Cardiac muscle cell (in vitro differentiated cells and primary cell): ENCODE measurements at regions not wholly inside any gene's neighbourhood (a gene's known extent, or its start where the extent isn't known, plus 50 kb on each side); places are given as distances from the start of the nearest gene placed in this dataset.

Source experiments
- DNase-seq, 2 donors: peaks; one replicate each; pipeline versions ENCODE4 v3.0.0 to v3.0.0-alpha.2; 2010 to 2017; ENCODE audit warnings: low read depth in 1 of 2, low spot score in 1 of 2
- H3K27ac ChIP-seq: fragments of 200-600 bp; sonication (generic); 2 replicates; pipeline ENCODE4 v1.5.1; 2016
- H3K27me3 ChIP-seq: fragments of 200-600 bp; sonication (generic); 2 replicates; pipeline ENCODE4 v1.6.0; 2016; ENCODE audit warnings: control low read depth
- H3K36me3 ChIP-seq: fragments of 200-600 bp; sonication (generic); 2 replicates; pipeline ENCODE4 v1.5.1; 2016; ENCODE audit warnings: control low read depth
- H3K4me1 ChIP-seq: fragments of 200-600 bp; sonication (generic); 2 replicates; pipeline ENCODE4 v1.8.1; 2017; ENCODE audit warnings: low read depth, mild to moderate bottlenecking, mixed run types
- H3K4me3 ChIP-seq: fragments of 200-600 bp; sonication (generic); 2 replicates; pipeline ENCODE4 v1.5.1; 2016; ENCODE audit warnings: mild to moderate bottlenecking
- H3K9me3 ChIP-seq: fragments of 200-600 bp; sonication (generic); 2 replicates; pipeline ENCODE4 v1.5.1; 2017; ENCODE audit warnings: low read depth, mild to moderate bottlenecking, control low read depth
- TF ChIP-seq, protein P1 (sequence below): IDR thresholded peaks from 2 replicates; pipeline ENCODE4 v1.5.1; 2012; ENCODE audit warnings: low read depth, mild to moderate bottlenecking, low read length

DNA sequence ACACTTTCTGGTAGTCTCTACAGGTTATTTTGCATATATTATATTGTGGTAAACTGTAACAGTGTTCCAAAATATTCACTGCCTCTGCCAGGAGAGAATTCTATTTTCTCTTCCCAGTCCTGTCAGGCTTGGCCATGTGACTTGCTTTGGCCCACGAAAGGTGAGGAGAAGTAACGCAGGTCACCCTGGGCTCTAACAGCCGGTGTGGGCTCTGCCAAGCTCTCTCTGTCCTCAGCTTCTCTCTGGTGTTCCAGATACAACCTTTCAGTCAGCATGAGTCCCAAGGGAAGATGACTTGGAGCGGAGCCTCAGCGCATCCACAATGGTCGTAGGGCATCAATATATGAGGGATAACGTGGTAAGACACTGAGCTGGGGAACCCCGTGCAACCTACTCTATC lies 113.0 kb upstream of the RREB1 start:
- Histone ChIP-seq H3K36me3 (no peaks in the 10 kb centered on the region), H3K4me3 (no peak overlapping the region), H3K27ac (no peak overlapping the region), H3K27me3 (no peaks in the 10 kb centered on the region), H3K4me1 (peaks cover 19% of the 10 kb centered on the region), H3K9me3 (no peaks in the 10 kb centered on the region)
- no peak for DNase-seq
- TF ChIP-seq, protein P1, sequence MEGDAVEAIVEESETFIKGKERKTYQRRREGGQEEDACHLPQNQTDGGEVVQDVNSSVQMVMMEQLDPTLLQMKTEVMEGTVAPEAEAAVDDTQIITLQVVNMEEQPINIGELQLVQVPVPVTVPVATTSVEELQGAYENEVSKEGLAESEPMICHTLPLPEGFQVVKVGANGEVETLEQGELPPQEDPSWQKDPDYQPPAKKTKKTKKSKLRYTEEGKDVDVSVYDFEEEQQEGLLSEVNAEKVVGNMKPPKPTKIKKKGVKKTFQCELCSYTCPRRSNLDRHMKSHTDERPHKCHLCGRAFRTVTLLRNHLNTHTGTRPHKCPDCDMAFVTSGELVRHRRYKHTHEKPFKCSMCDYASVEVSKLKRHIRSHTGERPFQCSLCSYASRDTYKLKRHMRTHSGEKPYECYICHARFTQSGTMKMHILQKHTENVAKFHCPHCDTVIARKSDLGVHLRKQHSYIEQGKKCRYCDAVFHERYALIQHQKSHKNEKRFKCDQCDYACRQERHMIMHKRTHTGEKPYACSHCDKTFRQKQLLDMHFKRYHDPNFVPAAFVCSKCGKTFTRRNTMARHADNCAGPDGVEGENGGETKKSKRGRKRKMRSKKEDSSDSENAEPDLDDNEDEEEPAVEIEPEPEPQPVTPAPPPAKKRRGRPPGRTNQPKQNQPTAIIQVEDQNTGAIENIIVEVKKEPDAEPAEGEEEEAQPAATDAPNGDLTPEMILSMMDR = no peak

DNA sequence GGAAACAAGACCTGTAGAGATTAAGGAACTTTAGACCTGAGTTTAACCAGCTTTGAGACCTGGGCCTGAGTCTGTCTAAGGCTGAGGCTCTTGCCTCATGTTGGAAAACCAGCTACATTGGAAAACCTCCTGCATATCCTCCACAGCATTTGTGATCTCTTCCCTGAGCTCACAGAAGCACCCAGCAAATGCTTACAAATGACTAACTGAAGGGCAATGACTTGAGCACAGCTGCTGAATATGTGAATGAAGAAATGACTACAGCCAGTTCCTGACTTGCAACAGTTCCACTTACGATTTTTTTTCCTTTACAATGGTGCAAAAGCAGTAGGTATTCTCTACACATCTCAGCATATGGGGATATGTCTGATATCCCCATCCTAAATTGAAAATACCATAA lies 112.4 kb upstream of the RREB1 start:
- DNase-seq = no peak

DNA sequence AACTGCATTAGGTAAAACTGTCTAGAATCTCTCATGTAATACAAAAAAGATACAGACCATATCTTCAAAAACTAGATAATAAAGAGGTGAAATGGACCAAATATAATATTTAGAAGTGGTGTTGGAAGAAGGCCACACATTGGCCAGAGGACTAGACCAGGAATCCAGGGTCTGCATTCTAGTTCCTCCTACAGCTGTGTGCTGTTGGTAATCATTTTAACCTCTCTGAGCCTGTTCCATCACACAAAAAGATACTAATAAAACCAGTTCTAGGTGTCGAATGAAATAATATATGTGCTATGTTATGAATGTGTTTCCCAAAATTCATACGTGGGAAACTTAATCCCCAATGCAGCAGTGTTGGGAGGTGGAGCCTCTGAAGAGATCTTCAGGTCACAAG lies 111.6 kb upstream of the RREB1 start:
- DNase-seq = no peak
- H3K27ac ChIP-seq = no peak overlapping the region
- no peaks in the 10 kb centered on the region for H3K9me3 ChIP-seq
- TF ChIP-seq, protein P1 = no peak
- H3K27me3 ChIP-seq = no peaks in the 10 kb centered on the region
- H3K4me1 ChIP-seq = peaks cover 19% of the 10 kb centered on the region
- no peaks in the 10 kb centered on the region for H3K36me3 ChIP-seq
- H3K4me3 ChIP-seq = no peak overlapping the region

More for the DNA sequence above, 112.4 kb upstream of the RREB1 start:
- Histone ChIP-seq H3K27ac (no peak overlapping the region), H3K4me1 (peaks cover 19% of the 10 kb centered on the region), H3K27me3 (no peaks in the 10 kb centered on the region), H3K36me3 (no peaks in the 10 kb centered on the region), H3K9me3 (no peaks in the 10 kb centered on the region), H3K4me3 (no peak overlapping the region)
- TF ChIP-seq, protein P1 = no peak

DNA sequence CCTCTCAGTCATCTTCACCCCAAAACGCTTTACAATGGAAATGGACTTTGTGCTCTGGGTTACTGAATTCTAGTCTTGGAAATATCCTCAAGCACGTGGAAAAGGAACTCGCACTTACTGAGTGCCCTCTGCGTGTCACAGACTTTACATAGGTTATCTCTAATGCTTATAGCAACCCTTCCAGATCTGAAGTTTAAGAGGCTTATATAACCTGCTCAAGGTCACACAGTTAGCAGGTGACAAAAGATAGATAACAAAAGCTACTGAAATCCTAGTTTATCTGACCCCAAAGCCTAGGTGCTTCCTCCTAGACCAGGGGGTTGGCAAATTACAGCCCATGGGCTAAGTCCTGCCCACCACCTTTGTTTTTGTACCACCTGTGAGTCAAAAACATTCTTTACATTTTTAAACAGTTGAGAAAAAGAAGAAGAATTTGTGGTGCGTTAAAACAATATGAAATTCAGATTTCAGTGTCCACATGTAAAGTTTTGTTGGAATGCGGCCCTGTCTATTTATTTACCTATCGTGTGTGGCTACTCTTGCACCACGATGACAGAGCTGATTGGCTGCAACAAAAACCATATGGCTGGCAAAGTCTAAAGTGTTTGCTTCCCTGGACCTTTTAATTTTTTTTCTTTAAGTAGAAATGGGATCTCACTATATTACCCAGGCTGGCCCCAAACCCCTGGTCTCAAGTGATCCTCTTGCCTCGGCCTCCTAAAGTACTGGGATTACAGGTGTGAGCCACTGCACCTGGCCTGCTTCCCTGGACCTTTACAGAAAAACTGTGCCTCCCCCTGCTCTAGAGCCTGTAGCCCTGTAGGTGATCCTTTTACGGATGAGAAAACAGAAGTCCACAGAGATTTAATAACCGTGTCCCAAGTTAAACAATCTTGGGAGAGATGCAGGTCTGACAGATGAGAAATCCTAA lies 110.2 kb upstream of the RREB1 start:
- peak in 1 of 2 donors; percentile 43 for DNase-seq
- no peaks in the 10 kb centered on the region for H3K27me3 ChIP-seq
- peaks cover 19% of the 10 kb centered on the region for H3K4me1 ChIP-seq
- peak overlapping the region; percentile 4 for H3K27ac ChIP-seq
- H3K9me3 ChIP-seq = no peaks in the 10 kb centered on the region
- H3K4me3 ChIP-seq = no peak overlapping the region
- TF ChIP-seq, protein P1 = no peak
- no peaks in the 10 kb centered on the region for H3K36me3 ChIP-seq

DNA sequence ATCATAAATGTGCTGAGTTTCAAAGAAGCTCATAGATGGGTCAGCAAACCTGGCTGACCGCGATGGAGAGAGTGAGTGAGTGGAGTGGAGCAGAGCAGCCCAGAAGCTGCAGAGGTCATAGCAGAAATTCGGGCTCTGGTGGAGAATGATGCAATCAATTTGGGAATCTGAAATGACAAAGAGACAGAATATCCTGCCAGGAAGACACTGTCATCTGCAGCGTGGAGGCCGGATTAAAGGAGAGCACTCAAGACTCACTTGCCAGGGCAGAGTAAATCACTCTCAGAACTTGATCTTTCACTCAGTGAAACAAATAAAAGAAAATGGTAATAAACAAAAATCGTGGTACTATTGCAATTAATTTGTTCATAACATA lies 109.6 kb upstream of the RREB1 start:
- Histone ChIP-seq H3K36me3 (no peaks in the 10 kb centered on the region), H3K27me3 (no peaks in the 10 kb centered on the region), H3K4me1 (peaks cover 19% of the 10 kb centered on the region), H3K9me3 (no peaks in the 10 kb centered on the region), H3K4me3 (no peak overlapping the region), H3K27ac (no peak overlapping the region)
- TF ChIP-seq, protein P1 = no peak
- no peak for DNase-seq
